Limb (tissue), 2 donors: ENCODE measurements at regions not wholly inside any gene's neighbourhood (a gene's known extent, or its start where the extent isn't known, plus 50 kb on each side); places are given as distances from the start of the nearest gene placed in this dataset.
"Not testable (repeated sequence)": the region's sequence is repeated elsewhere in the genome, so short reads cannot be mapped to it uniquely, and the experiment has no call there.

ENCODE experiments used
- DNase-seq, 2 donors: peaks; one replicate each; pipeline ENCODE4 v3.0.0-alpha.2; 2016; ENCODE audit errors: extremely low spot score in 2 of 2

DNA sequence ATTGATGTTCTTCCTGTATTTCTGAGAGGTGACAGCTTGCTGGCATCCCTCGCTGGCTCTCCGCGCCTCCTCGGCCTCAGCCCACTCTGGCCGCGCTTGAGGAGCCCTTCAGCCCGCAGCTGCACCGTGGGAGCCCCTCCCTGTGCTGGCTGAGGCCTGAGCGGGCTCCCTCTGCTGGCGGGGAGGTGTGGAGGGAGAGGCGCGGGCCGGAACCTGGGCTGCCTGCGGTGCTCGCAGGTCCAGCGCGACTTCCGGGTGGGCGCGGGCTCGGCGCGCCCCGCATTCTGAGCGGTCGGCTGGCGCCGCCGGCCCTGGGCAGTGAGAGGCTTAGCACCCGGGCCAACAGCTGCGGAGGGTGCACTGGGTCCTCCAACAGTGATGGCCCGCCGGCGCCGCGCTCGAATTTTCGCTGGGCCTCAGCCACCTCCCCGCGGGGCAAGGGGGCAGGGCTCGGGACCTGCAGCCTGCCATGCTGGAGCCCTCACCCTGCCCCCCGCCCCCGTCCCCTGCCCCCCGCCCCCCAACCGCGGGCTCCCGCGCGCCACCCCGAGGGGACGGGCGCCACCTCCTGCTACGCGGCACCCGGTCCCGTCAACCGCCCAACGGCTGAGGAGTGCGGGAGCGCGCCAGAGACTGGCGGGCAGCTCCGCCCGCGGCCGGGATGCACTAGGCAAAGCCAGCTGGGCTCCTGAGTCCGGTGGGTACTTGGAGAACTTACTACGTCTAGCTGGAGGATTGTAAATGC lies 1353.4 kb upstream of the CDH18 start:
- peak in 1 of 2 donors; percentile 40 for DNase-seq

DNA sequence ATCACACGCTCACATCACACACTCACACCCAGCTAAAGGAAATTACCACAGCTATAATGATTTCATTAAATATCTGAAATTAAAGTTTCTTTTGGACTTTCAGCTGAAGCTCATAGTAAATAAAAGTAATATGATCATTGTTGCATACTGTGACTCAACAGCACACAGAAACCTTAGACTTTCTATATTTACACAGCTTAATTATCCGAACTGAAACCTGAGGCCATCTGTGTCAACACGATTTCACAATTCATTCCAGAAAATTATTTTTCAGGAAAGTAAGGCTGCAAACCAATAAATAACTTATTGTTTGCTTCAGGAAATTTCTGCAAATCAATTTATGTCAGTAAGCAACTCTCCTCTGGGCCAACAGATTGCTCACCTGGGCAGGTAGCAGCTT lies 1352.2 kb upstream of the CDH18 start:
- DNase-seq, result not testable (repeated sequence)

DNA sequence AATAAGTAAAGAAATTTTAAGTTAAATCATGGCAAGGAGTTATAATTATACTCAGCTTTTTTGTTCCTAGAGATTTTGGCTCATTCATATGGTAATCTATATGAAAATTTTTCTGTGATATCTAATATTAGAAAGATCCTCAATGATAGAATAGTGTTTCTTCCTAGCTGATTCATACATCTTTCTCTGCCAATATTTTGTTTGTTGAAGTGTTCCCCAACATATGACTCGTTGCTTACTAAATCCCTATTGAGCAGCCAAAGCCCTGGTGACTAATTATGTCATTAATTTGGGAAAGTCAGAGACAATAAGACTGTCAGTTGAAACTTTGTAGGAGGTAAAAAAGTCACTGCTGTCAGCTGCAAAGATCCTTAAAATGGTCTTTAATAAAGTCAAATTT lies 1348.5 kb upstream of the CDH18 start:
- DNase-seq, result not testable (repeated sequence)

DNA sequence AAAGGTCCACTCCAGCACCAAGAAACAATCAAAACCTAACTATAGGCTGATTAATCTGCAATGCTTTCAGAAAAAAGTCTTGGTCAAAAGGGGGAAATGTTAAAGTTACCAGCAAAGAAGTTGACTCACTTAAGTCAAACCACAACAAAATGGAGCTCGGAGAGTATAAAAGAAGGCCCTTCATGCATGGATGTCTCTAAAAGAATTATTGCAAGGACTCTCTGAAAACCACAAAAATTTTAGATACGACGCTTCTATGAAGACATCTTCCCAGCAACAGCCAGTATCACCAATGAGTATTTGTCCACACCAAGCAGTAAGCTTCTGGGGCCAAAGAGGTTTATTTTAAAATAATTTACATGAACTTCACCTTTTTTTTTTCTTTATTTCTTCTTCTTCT lies 1327.4 kb upstream of the CDH18 start:
- not testable (repeated sequence) for DNase-seq

DNA sequence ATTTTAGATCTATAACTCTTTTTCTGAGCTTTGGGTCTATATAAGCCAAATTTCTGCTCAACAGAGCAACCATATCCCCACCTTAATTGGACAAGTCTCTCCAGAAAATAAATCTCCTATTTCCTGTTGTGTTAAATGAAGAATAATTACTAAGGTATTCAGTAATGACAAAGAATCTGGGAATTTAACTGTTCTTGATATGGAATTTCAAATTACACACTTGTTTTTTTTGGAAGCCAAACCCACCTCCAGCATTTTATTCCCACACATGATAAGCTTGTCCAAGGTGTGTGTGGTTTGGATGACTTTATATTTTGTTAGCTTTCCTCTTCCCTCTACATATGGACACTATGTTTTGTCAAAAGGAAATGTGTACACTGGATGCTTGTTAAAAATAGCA lies 1313.2 kb upstream of the CDH18 start:
- DNase-seq, result not testable (repeated sequence)

DNA sequence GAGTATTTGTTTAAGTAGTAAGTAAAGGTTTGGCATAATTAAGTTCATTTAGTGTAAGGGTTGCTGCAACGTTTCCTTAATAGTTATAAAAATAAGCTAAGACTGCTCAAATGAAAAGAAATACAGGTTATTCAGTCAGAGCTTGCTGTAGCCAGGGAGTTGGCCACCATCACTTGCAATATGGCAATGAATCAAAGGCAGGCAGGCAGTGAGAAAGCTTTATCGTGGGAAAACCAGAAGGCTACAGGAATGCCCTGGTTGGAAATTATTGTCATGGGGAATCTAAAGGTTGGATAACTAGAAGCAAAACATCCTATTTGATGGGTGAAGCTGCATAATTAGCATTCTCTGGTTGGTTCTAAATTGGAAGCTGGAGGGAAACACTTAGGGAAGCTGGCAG lies 1286.4 kb upstream of the CDH18 start:
- not testable (repeated sequence) for DNase-seq

DNA sequence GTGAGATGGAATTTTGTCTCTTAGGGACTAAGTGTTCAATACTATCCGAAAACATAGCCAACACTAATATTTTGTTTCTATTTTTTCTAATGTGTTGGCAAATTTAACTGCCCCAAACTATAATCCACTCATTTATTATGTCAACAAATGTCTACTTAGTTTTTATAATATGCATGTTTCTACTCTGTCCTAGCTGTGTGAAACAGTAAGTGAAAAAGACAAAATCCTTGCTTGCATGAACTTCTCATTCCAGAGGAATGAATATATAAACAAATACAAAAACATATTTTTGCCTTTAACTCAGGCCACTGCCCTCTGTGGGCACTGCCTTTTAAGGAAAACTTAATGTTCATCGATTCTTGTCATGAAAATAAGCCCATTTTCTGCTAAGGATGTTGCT lies 1275.4 kb upstream of the CDH18 start:
- DNase-seq, result no peak

DNA sequence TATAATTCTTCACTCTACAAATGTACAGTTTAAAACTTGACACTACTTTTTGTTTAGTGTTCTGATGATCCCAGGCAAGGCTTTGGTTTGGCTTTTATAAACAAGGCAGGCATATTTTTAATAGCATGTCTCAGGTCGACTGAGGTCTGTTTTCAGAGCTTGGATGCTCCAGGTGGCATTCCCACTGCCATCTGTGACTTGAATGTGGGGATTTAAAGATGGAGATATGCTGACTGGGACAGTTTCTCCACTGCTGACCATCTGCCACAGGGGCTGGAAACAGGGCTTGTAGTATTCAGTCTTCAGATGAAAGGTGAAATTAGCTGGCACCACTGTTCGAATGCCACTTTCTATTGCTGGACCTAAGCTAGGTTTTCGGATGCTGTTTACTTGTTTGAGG lies 1266.2 kb upstream of the CDH18 start:
- no peak for DNase-seq

DNA sequence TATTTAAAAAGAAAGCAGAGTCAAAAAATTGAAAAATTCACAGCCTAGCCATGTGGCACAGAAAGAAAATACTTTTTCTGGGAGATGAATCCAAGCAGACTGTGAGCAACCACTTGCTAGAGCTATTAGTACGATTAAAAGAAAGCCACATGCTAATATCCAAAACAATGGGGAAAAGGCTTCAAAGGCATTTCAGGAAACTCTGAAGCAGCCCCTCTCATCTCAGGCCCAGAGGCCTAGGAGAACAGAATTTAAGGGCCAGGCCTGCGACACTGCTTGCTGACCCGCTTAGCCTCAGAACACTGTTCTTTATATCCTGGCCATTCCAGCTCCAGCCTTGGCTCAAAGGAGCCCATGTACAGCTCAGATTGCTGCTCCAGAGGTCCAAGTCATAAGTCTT lies 1257.0 kb upstream of the CDH18 start:
- no peak for DNase-seq

DNA sequence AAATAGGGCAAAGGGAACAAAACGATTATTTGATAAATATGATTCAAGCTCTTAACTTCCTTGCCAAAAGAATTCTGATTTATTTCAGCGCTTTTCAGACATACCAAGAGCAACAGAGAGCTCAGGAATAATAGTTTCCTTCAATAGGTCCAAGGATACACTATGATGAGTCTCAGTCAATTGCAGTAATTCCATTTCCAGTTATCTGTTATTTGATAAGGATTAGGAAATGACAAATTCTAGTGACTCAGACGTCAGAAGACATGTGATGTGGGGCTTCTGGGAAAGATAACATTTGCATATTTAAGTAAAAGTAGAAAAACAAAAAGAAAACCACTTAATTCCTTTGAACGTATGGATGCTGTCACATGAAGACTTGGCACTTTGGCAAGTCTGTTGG lies 1250.8 kb upstream of the CDH18 start:
- no peak for DNase-seq

DNA sequence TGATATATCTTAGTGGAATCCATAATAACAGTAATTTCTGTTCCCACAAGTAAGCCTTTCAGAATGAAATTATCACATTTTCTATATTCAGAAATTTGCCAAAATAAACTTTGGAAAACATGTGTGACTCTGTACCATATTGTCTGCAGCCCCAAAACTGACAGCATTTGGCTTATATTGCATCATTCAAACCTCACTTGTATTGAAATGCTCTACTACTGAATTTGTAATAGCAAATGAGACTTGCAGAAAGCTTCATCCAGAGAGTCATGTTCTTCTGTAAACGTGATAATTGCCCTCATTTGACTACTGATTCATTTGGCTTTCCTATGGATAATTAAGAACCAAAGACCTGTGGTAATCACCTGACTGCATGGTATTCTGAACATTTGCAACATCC lies 1249.5 kb upstream of the CDH18 start:
- no peak for DNase-seq

DNA sequence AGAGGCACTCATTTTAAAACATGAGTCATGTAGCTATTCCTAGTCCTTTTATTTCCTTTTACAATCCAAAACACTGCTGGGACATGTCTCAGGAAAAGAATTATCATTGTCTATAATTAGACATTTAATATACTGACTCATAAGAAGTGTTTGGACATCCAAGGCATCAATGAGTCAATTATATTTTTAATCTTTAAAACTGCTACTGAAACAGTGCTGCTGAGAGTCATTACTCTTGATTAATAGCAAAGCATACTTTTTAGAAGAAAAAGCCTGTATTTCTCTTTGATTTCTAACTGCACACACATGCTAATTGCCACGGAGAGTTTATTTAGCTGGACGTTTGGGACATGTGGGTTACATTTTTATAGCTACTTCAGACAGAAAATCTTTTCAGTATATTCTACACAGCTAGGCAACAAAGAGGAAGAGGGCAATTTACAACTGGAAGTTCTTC lies 1249.0 kb upstream of the CDH18 start:
- no peak for DNase-seq

DNA sequence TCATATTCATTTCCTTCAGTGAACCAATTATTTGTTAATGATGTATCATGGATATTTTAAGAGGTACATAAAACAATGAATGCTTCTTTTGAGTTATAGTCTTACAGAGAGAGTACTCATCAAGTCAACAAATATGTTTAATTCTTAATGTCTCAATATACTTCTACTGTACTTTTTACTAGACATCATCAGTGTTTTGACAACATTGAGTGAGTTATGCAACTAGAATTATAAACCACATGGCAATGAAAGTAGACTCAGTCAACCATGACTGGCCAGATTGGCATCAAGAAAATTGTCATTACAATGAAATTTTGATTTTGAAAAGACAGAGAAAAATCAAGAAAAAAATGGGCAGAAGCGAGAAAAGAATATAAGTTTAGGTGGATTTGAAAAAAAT lies 1248.1 kb upstream of the CDH18 start:
- DNase-seq, result no peak

DNA sequence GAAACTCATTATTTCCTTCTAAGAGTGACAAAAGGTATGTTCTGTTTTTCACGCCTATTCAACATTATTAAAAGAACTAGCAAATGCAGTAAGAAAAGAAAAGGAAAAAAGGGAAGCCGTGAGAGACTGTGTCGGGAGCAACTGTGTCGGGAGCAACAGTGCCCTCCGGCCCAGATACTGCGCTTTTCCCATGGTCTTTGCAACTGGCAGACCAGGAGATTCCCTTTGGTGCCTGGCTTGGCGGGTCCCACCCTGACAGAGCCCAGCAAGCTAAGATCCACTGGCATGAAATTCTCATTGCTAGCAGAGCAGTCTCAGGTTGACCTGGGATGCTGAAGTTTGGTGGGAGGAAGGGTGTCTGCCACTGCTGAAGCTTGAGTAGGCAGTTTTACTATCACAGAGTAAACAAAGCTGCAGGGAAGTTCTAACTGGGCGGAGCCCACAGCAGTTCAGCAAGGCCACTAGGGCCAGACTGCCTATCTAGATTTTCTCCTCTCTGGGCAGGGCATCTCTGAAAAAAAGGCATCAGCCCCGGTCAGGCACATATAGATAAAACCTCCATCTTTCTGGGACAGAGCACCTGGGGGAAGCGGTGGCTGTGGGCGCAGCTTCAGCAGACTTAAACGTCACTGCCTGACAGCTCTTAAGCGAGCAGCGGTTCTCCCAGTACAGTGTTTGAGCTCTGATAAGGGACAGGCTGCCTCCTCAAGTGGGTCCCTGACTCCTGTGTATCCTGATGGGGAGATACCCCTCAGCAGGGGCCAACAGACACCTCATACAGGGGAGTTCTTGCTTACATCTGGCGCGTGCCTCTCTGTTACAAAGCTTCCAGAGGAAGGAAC lies 1237.4 kb upstream of the CDH18 start:
- no peak for DNase-seq

DNA sequence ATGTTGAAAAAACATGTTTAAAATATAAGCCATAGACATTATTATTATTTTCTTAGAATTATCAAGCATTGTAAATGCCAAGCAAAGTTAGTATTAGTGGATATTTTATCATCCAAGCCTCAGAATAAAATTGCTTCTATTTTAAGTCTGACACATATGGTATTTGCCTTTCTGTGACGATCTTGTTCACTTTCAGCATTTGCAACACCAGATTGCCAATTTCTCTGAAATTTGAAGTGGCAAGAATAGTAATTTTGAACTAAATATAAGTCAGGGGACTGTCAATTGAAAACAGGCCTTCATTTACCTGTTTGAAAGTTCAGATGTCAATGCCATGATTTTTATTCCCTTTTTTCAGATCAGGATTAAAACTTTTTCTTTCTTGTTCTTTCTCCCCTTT lies 1233.6 kb upstream of the CDH18 start:
- DNase-seq, result no peak

DNA sequence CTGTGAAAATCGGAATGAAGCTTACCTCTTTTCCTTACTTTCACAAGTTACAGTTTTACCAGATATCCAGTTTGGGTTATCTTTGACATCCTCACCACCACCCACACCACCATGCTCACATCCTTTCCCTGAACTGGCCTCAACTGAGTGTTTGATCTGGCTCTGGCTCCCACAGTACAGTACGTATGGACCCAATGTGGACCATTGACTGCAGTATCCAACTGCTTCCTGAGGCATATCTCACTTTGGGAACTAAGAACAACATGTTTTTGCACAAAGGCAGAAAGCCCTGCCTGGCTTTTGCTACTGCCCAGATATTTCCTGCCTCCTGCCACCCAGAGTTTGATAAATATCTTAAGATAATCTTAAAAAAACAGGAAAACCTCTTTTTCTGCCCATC lies 1232.0 kb upstream of the CDH18 start:
- DNase-seq, result no peak

DNA sequence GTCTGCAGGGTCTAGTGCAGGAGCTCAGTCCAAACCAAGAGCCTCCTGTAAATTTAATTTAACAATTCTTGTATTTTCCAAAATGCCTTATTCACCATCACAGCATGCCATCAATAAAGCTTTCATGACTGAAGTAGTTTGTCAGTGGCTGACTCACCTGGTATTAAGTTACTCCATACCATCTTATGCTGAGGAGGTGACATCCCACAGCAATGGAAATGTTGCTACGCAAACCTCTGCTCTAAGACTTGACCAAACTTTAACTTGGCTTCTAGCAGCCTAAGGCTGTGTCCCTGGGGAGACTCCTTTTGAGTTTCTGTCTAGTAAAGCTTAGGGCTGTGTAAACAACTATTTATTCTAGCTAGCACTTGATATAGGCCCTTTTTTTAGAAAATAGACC lies 1231.3 kb upstream of the CDH18 start:
- no peak for DNase-seq

DNA sequence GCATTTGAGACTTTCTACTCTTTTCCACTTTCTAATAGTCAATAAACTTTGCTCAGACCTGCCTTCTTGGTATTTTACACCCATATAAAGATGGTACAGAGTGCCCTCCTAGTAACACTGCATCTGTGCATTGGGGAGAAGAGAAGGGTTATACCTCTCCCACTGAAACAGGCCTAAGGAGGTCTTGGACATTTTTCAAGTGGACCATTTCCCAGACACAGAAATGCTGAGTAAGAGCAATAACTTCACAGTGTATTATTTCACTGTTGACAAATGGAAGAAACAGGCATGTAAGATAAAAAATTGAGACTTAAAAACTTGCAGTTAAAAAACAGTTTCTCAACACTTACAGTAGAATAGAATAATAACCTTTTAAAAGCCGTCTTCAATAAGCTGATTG lies 1224.0 kb upstream of the CDH18 start:
- DNase-seq, result no peak

DNA sequence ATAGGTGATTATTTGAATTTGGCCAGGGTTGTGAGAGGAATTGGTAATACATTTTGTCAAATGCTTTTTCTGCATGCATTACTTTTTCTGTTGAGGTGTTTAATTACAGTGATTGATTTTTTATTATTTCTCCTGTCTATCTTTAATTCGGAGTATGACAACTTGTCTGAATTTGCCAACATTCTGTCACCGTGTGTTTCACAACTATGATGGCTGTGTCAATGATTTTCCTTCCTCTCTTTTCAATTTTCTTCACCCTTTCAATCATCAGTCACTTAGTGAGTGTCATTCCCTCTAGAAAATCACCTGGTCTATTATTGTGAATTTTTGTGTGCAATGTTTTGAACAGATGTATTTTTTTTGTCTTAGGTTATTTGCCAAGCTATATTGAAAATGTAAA lies 1221.4 kb upstream of the CDH18 start:
- no peak for DNase-seq

DNA sequence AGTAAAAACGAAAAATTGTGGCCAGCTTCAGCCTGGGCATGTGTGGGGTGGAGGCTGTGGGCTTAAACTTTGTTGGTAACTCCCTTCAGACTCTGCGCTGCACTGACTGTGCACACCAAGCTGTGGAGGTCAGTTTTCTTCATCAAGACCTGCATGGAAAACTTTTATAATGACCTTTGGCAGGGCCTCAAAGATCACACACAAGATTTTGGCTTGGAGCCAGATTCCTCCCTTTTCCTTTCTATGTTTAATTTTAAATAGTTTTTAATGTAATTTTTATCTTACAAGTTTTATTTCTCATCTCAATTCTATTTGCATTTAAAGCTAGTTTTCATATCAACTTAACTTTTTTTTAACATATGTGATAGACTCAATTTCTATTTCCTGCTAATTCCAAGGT lies 1211.1 kb upstream of the CDH18 start:
- DNase-seq, result no peak

DNA sequence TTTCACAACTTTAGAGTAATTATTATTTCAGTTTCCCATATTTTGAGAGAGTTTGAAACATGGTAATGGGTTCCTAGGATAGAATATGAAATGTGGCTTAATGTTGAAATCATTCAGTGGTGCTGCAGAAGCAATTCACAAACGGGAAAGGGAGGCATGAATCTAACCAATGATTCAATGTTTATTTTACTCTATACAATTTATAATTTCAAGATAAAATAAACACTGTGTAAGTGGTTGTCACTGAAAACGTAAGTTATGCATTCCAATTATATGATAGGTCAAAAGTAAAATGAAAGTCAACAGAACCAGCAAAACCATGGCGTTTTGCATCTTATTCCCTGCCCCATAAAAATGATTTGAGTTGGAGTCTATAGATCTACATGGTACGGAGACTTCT lies 1207.1 kb upstream of the CDH18 start:
- no peak for DNase-seq

DNA sequence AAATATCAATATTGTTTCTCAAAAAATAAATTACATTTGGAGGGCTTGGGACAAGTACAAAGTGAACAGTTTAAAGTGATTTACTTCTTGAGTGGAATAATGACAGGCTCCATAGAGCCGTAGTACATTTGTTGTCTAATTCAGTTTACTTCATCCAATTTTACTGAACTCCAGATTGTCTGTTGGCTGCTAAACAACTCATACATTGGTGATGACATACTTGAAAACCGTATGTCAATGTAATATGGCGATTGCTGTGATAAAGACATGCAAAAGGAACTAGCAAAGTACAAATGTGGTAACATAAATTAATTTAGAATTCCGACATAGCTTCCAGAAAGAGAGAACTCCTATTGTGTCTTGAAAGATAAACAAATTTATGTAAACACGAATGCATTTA lies 1197.5 kb upstream of the CDH18 start:
- no peak for DNase-seq

DNA sequence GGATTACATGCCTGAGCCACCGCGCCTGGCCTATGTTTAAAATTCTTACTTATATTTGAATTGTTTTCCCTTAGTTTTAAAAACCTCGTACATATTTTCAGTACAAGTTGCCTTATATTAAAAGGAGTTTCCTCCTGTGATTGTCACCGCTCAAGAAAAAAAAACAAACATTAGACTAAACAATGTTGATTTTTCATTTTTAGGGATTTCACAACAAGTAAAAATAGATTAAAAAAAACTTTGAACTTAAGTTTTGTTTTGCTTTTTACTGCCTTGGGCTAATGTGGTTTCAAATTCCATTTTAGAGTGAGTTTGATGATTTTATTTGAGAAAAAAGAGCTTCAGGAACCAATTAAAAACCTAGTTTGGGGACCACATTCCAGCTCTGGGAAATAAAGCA lies 1196.6 kb upstream of the CDH18 start:
- no peak for DNase-seq
